GM19397 (cell line): ENCODE measurements at regions not wholly inside any gene's neighbourhood (a gene's known extent, or its start where the extent isn't known, plus 50 kb on each side); places are given as distances from the start of the nearest gene placed in this dataset.

Experiments
- ATAC-seq: cut with Tn5 transposase; IDR thresholded peaks from one replicate; pipeline ENCODE4 v1.9.1; 2021; ENCODE audit warnings: mild to moderate bottlenecking, moderate library complexity; ENCODE audit not compliant: unreplicated experiment

DNA sequence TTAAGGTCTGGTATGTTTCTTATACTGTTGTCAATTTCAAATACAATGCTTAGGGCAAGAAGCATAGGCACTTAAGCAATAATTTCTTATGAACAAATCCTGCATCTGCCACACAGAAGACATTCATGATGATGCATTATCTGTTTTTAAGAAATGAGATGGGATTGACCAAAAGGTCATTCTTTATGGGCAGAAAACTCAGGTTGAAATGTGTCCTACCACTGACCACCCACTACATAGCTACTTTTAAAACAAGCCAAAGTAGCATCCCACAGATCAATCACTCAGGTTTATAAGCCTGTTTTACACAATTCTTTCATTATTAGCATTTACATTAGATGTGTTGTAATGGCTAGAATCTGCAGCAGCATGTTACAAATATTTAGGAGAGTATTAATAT, 617.8 kb downstream of the PCDH7 start:
- ATAC-seq = no peak

GRCh38 chr4:31341601-31342359, 621.6 kb downstream of the PCDH7 start:
- no peak for ATAC-seq

- no peak for ATAC-seq
Observed at GRCh38 chr4:31343061-31343460, 622.9 kb downstream of the PCDH7 start.

GRCh38 chr4:31349907-31350306, 629.7 kb downstream of the PCDH7 start:
- no peak for ATAC-seq

GRCh38 chr4:31351695-31352094, 631.5 kb downstream of the PCDH7 start:
- ATAC-seq = no peak

DNA sequence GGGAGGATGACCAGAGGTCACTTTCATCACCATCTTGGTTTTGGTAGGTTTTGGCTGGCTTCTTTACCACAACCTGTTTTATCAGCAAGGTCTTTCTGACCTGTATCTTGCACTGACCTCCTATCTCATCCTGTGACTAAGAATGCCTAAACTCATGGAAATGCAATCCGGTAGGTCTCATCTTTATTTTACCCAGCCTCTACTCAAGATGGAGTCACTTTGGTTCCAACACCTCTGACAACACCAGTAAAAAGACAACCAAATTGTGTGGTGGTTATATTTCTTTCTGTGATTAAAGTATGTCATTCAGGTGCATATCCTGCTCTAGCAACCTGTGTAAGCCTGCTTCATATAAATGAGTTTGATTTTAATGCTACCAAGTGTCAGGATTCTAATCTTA, 636.7 kb downstream of the PCDH7 start:
- ATAC-seq = no peak

- ATAC-seq = no peak
Observed at GRCh38 chr4:31360786-31361185, 640.6 kb downstream of the PCDH7 start.

- no peak for ATAC-seq
Observed at GRCh38 chr4:31362756-31363155, 642.6 kb downstream of the PCDH7 start.

DNA sequence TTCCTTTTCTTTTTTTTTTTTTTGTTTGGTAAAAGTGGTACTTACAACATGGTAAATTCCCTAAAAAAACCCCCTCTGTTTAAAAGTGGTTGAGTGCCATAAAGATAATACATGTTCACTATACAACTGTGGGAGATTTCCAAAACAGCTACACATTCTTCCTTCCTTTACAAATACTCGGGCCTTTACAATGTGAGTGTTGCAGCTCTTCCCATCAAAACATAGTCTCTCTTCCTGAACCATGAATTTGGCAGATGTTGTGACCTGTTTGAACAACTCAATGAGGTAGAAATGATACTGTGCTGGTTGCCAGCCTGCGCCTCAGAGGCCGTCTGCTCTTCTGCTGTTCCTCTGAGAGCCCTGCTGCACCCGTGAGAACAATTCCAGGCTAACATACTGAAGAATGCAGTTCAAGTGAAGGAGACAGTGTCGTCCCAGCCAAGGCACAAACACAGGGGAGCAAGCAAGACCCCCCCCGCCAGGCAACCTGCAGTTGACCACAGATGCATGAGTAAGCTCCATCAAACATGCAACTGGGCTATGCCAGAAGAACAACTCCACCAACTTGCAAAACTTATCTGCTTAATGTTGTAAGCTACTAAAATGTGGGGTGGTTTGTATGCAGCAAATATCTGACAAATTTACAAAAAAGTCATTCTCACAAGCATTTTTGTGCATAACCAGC, 645.0 kb downstream of the PCDH7 start:
- ATAC-seq = no peak

GRCh38 chr4:31366041-31366440, 645.9 kb downstream of the PCDH7 start:
- no peak for ATAC-seq

GRCh38 chr4:31370866-31371465, 650.8 kb downstream of the PCDH7 start:
- ATAC-seq = no peak

DNA sequence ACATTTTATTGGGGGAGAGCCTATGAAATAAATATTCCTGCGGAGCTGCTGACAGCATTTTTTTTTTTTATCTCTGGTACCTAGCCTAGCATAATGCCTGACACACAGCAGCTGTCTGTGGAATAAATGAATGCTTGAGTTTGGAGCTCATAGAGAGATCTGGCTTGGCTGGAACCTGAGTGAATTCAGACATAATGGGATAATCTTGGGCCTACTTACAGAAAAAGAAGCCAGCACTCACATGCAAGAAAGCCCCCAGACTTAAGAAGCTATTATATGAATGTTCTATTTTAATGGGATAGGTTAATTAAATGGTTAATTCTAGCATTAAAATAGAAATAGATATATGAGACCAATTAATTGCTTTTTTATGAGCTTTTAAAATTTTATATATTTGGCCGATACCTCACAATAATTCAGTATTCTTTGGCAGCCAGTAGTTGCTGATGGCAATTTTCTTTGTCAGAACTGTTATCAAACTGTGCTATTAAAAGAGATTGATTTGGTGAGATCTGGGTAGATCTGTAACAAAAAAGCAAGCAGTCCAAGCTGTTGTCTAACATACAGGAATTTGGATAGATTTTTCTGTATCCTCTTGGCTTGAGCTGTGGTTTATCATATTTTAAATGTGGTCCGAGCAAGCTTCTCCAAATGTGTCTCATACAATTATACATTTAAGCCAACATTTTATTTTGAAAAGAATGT, 654.2 kb downstream of the PCDH7 start:
- no peak for ATAC-seq

- no peak for ATAC-seq
Observed at GRCh38 chr4:31375936-31376335, 655.8 kb downstream of the PCDH7 start.

DNA sequence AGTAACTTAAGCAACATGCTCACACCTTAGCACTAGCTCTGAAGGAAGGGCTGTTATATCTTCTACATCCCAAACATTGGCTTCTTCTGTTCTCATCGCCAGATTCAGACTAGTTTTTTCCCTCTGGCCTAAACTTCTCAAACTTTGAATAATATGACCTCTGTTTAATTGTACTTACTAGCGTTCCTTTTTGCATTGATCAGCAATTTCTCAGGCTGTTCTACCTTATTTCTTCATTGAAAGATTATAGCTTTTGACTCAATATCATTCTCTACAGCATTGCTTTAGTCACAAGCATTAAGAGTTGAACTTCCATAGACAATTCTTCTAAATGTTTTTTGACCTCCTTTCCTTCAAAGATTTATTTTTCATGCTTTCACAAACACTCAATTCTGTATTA, 659.2 kb downstream of the PCDH7 start:
- ATAC-seq = no peak

GRCh38 chr4:31383767-31384166, 663.6 kb downstream of the PCDH7 start:
- ATAC-seq = no peak

- ATAC-seq = no peak
Observed at GRCh38 chr4:31390849-31391248, 670.7 kb downstream of the PCDH7 start.

DNA sequence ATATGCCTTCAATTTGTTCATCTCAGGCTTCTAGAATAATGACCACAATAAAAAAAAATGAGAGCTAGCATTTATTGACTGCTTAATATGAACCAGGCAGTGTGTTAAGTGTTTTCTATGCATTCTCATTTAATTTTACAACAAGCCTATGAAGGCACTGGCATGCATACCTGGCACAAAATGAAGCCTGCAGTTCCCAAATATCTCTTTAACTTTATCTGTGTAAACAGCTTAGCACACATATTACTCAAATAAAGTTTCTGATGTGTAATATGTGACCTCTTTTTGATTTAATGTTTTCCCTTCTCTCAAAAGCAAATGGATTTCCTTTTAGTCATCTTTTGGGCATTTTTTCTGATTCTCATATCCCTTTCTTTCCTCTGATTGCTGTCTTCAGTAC, 671.8 kb downstream of the PCDH7 start:
- ATAC-seq = no peak

- no peak for ATAC-seq
Observed at GRCh38 chr4:31392923-31393322, 672.8 kb downstream of the PCDH7 start.

- ATAC-seq = no peak
Observed at GRCh38 chr4:31408121-31408520, 688.0 kb downstream of the PCDH7 start.

DNA sequence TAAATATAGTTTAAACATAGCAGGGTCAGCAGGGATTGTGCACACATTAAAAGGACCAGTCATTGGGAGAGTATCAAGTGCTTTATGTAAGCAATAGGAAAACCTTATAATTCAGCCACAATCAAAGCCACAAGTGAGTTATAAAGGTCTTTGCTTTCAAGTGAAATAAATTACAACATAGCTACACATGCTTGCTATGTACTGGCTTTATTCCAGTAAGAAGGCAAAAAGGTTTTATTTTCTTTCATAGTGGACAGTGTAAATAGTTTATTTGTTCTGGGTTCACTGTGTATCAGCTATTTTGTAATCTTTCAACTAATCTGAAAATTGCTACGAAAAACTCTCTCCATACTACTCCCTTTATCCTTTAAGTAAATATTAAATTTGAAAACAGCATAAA, 691.4 kb downstream of the PCDH7 start:
- ATAC-seq = no peak

- no peak for ATAC-seq
Observed at GRCh38 chr4:31415629-31416028, 695.5 kb downstream of the PCDH7 start.

GRCh38 chr4:31416498-31416897, 696.3 kb downstream of the PCDH7 start:
- ATAC-seq = no peak
